Gastrocnemius medialis (tissue), 4 donors: ENCODE measurements at regions not wholly inside any gene's neighbourhood (a gene's known extent, or its start where the extent isn't known, plus 50 kb on each side); places are given as distances from the start of the nearest gene placed in this dataset.
"Not testable (repeated sequence)": the region's sequence is repeated elsewhere in the genome, so short reads cannot be mapped to it uniquely, and the experiment has no call there.

ENCODE experiments used
- POLR2A ChIP-seq, 2 donors: fragments of 450-650 bp; IDR thresholded peaks; one replicate each; pipeline ENCODE4 v1.6.1; 2017; ENCODE audit warnings: antibody characterized with exemption in 2 of 2, mild to moderate bottlenecking in 2 of 2, moderate library complexity in 2 of 2
- TF ChIP-seq, protein P1 (sequence below), 5 experiments: fragments of 450-650 bp in 3 of 5; fragments of 200-600 bp in 2 of 5; sonication (generic) in 2 of 5; IDR thresholded peaks in 4 of 5; conservative IDR thresholded peaks in 1 of 5; 1 replicate in 4 of 5; 2 replicates in 1 of 5; pipeline ENCODE4 v1.5.1; 2016 to 2019; ENCODE audit warnings: antibody characterized with exemption in 5 of 5, mild to moderate bottlenecking in 3 of 5, moderate library complexity in 3 of 5

DNA sequence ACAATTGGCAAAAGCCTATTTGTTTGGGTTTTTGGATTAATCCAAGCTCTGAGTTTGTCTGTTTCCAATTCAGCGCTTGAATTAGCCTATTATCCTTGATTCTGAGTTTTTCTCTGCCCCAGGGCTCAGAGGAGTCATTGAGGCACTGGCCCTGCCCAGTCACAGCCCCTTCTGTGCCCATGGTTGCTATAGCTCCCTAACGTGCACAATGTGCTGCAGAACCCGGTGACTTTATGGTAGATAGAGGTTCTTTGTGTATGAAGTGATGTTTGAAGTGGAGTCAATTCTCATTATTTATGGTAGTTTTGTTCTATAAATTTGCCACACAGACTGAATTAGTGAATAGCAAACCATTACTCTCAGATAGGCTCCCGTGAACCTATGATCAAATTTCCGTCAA is 182.0 kb upstream of the FOLH1 start:
- not testable (repeated sequence) for TF ChIP-seq POLR2A (IDR thresholded peaks at IDR 0.05)
- TF ChIP-seq, protein P1, sequence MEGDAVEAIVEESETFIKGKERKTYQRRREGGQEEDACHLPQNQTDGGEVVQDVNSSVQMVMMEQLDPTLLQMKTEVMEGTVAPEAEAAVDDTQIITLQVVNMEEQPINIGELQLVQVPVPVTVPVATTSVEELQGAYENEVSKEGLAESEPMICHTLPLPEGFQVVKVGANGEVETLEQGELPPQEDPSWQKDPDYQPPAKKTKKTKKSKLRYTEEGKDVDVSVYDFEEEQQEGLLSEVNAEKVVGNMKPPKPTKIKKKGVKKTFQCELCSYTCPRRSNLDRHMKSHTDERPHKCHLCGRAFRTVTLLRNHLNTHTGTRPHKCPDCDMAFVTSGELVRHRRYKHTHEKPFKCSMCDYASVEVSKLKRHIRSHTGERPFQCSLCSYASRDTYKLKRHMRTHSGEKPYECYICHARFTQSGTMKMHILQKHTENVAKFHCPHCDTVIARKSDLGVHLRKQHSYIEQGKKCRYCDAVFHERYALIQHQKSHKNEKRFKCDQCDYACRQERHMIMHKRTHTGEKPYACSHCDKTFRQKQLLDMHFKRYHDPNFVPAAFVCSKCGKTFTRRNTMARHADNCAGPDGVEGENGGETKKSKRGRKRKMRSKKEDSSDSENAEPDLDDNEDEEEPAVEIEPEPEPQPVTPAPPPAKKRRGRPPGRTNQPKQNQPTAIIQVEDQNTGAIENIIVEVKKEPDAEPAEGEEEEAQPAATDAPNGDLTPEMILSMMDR (IDR thresholded peaks at IDR 0.05 in 4 of 5, conservative IDR thresholded peaks at IDR 0.05 in 1 of 5), result not testable (repeated sequence)
